Testis (tissue), 2 donors: ENCODE measurements at regions not wholly inside any gene's neighbourhood (a gene's known extent, or its start where the extent isn't known, plus 50 kb on each side); places are given as distances from the start of the nearest gene placed in this dataset.

Experiments used
- DNase-seq: peaks from one replicate; pipeline ENCODE4 v3.0.0-alpha.2; 2019
- H3K27ac ChIP-seq, 2 donors: fragments of 200-600 bp; sonication (generic); one replicate each; pipeline ENCODE4 v1.5.1; 2019
- H3K27me3 ChIP-seq: fragments of 200-600 bp; sonication (generic); one replicate; pipeline ENCODE4 v1.5.1; 2019
- H3K36me3 ChIP-seq: fragments of 200-600 bp; sonication (generic); one replicate; pipeline ENCODE4 v1.5.1; 2017; ENCODE audit warnings: low read depth; ENCODE audit errors: missing control alignments
- H3K4me1 ChIP-seq: fragments of 200-600 bp; sonication (generic); one replicate; pipeline ENCODE4 v1.5.1; 2019
- H3K4me3 ChIP-seq, 2 donors: fragments of 200-600 bp; sonication (generic); one replicate each; pipeline ENCODE4 v1.5.1; 2017 to 2019
- H3K9me3 ChIP-seq: fragments of 200-600 bp; sonication (generic); one replicate; pipeline ENCODE4 v1.5.1; 2017
- CTCF ChIP-seq, 3 experiments: fragments of 450-650 bp in 2 of 3; fragments of 200-600 bp in 1 of 3; sonication (generic) in 1 of 3; IDR thresholded peaks; one replicate each; pipeline ENCODE4 v1.5.1; 2016 to 2019; ENCODE audit warnings: antibody characterized with exemption in 3 of 3, mild to moderate bottlenecking in 2 of 3, moderate library complexity in 1 of 3
- POLR2A ChIP-seq: fragments of 450-650 bp; IDR thresholded peaks from one replicate; pipeline ENCODE4 v1.6.1; 2017; ENCODE audit warnings: antibody characterized with exemption, mild to moderate bottlenecking, moderate library complexity
- WGBS, 2 donors: methylation state at CpG; one replicate each; pipeline ENCODE4 v1.1.5; 2018; 5-methylcytosine and 5-hydroxymethylcytosine counted together
- intact Hi-C: fragments of 100-400 bp; cut with DNase I; formaldehyde crosslinking; loops from one replicate; pipeline ENCODE4 v1.15.1; 2023; ENCODE audit warnings: low total_unique reads

- WGBS, 2 donors, result 55 to 95% methylated on average over 1 of the region's 1 CpG
- TF ChIP-seq CTCF (IDR thresholded peaks at IDR 0.05), result no peak
- no peak for TF ChIP-seq POLR2A
Measured at GRCh38 chr5:51082741-51083140, 300.5 kb upstream of the ISL1 start.

DNA sequence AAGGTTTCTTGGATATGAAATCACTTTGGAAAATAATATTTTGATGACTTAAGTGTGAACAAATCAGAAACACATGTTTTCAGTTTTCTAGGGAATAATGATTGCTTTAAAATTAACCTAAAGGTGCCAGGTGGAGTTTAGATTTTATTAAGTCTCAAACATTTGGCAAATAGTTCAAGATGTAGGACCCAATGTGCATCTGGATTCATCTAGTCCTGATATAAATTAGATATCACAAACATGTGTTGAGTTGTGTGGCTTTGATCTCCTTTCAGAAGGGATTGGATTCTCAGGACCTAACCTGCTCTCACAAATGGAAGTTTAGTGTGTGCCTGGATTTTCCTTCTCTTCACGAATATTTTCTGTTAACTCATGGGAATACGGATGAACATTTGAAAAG, 291.4 kb upstream of the ISL1 start:
- Histone ChIP-seq H3K9me3 (no peaks in the 10 kb centered on the region), H3K4me1 (no peaks in the 10 kb centered on the region), H3K4me3 (no peak overlapping the region), H3K27ac (no peak overlapping the region), H3K27me3 (no peaks in the 10 kb centered on the region), H3K36me3 (no peaks in the 10 kb centered on the region)
- no peak for DNase-seq
- intact Hi-C loops, result no loop called here
- WGBS, 2 donors, result 85 to 91% methylated on average over 2 of the region's 2 CpGs
- no peak for TF ChIP-seq POLR2A
- no peak for TF ChIP-seq CTCF (IDR thresholded peaks at IDR 0.05)

More at GRCh38 chr5:51082741-51083140, 300.5 kb upstream of the ISL1 start:
- Histone ChIP-seq H3K4me3 (no peak overlapping the region), H3K27ac (no peak overlapping the region), H3K36me3 (no peaks in the 10 kb centered on the region), H3K4me1 (no peaks in the 10 kb centered on the region), H3K9me3 (no peaks in the 10 kb centered on the region), H3K27me3 (no peaks in the 10 kb centered on the region)
- DNase-seq, result no peak
- intact Hi-C loops, result no loop called here

DNA sequence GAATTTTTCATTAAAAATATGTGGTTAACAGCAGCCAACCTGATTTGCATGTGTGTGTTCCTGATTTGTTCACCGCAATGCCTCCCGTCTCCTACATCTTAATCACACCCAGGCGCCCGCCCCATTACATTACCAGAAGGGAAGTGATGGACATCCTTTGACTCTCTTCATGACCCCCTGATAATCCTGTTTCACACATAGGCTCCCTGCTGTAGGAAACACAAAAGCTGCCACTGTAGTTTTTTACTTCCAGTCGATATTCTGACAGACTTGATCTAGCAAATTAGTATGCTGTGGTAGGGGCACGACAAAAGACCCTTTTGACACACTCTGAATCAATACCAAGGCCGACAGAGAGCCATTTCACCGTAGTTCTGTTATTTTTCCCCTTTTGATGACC, 287.8 kb upstream of the ISL1 start:
- Histone ChIP-seq H3K9me3 (no peaks in the 10 kb centered on the region), H3K27me3 (no peaks in the 10 kb centered on the region), H3K4me1 (no peaks in the 10 kb centered on the region), H3K4me3 (no peak overlapping the region), H3K36me3 (no peaks in the 10 kb centered on the region), H3K27ac (no peak overlapping the region)
- TF ChIP-seq CTCF (IDR thresholded peaks at IDR 0.05) (no peak), POLR2A (no peak)
- intact Hi-C loops, result no loop called here
- 69 to 75% methylated on average over 8 of the region's 8 CpGs for WGBS, 2 donors
- no peak for DNase-seq

DNA sequence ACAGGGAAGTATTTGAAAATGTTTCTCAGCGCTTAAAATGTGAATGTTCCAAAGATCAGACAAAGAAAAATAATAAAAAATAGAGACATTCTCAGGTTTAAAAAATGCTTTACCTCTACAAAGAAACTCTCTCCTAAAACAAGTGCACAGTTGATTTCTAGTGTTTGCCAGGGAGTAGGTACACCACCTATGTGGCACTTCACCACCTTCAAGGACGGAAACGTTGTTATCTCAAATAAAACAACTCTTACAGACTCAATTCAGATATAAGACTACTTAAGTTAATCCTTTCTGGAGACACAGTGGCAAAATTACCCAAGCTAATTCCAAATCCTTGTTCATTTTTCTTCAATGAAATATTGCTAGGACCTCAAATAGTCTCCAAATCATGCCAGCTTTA, 286.4 kb upstream of the ISL1 start:
- no peak for DNase-seq
- intact Hi-C loops, result no loop called here
- Histone ChIP-seq H3K4me1 (no peaks in the 10 kb centered on the region), H3K9me3 (no peaks in the 10 kb centered on the region), H3K36me3 (no peaks in the 10 kb centered on the region), H3K27ac (no peak overlapping the region), H3K4me3 (no peak overlapping the region), H3K27me3 (no peaks in the 10 kb centered on the region)
- 81 to 84% methylated on average over 3 of the region's 3 CpGs for WGBS, 2 donors
- TF ChIP-seq CTCF (IDR thresholded peaks at IDR 0.05) (no peak), POLR2A (no peak)

- H3K4me3 ChIP-seq, result no peak overlapping the region
- intact Hi-C loops, result no loop called here
- WGBS, 2 donors, result 86 to 90% methylated on average over 5 to 6 of the region's 6 CpGs
- H3K36me3 ChIP-seq, result no peaks in the 10 kb centered on the region
- no peak for DNase-seq
- H3K4me1 ChIP-seq, result no peaks in the 10 kb centered on the region
- no peak for TF ChIP-seq CTCF (IDR thresholded peaks at IDR 0.05)
- no peak for TF ChIP-seq POLR2A
- no peaks in the 10 kb centered on the region for H3K9me3 ChIP-seq
- H3K27me3 ChIP-seq, result no peaks in the 10 kb centered on the region
- H3K27ac ChIP-seq, result no peak overlapping the region
Measured at GRCh38 chr5:51099173-51099853, 283.9 kb upstream of the ISL1 start.
